Smooth muscle cell (in vitro differentiated cells): ENCODE measurements at regions not wholly inside any gene's neighbourhood (a gene's known extent, or its start where the extent isn't known, plus 50 kb on each side); places are given as distances from the start of the nearest gene placed in this dataset.

Experiments
- DNase-seq: peaks from one replicate; lab custom pipeline; 2025; ENCODE audit not compliant: unreplicated experiment; lab: John Stamatoyannopoulos, UW
- H2AFZ ChIP-seq: fragments of 200-600 bp; sonication (generic); 2 replicates; pipeline ENCODE4 v1.6.0; 2016; ENCODE audit warnings: antibody characterized with exemption, low read depth, mild to moderate bottlenecking
- H3F3A ChIP-seq: fragments of 200-600 bp; sonication (generic); 2 replicates; pipeline ENCODE4 v1.6.0; 2017; ENCODE audit warnings: antibody characterized with exemption, low read depth
- H3K27ac ChIP-seq: fragments of 200-600 bp; sonication (generic); 2 replicates; pipeline ENCODE4 v1.5.1; 2016; ENCODE audit warnings: low read depth, mild to moderate bottlenecking
- H3K27me3 ChIP-seq: fragments of 200-600 bp; sonication (generic); 2 replicates; pipeline ENCODE4 v1.6.1; 2016; ENCODE audit warnings: low read depth, mild to moderate bottlenecking
- H3K36me3 ChIP-seq: fragments of 200-600 bp; sonication (generic); 2 replicates; pipeline ENCODE4 v1.5.1; 2016; ENCODE audit warnings: low read depth
- H3K4me1 ChIP-seq: fragments of 200-600 bp; sonication (generic); 2 replicates; pipeline ENCODE4 v1.5.1; 2016; ENCODE audit warnings: low read depth
- H3K4me2 ChIP-seq: fragments of 200-600 bp; sonication (generic); 2 replicates; pipeline ENCODE4 v1.6.0; 2016; ENCODE audit warnings: mild to moderate bottlenecking
- H3K4me3 ChIP-seq: fragments of 200-600 bp; sonication (generic); 2 replicates; pipeline ENCODE4 v1.5.1; 2016; ENCODE audit warnings: mild to moderate bottlenecking
- H3K79me2 ChIP-seq: fragments of 200-600 bp; sonication (generic); 2 replicates; pipeline ENCODE4 v1.6.0; 2016; ENCODE audit warnings: low read depth, mild to moderate bottlenecking
- H3K9ac ChIP-seq: fragments of 200-600 bp; sonication (generic); 2 replicates; pipeline ENCODE4 v1.6.0; 2016; ENCODE audit warnings: low read depth
- H3K9me3 ChIP-seq: fragments of 200-600 bp; sonication (generic); replicated peaks from 2 replicates; pipeline ENCODE4 v1.5.1; 2016; ENCODE audit warnings: low read depth
- H4K20me1 ChIP-seq: fragments of 200-600 bp; sonication (generic); 2 replicates; pipeline ENCODE4 v1.6.0; 2016; ENCODE audit warnings: low read depth
- WGBS: methylation state at CpG from one replicate; pipeline ENCODE4 v1.1.7; 2016; ENCODE audit warnings: low lambda C conversion rate; 5-methylcytosine and 5-hydroxymethylcytosine counted together
- TF ChIP-seq, protein P1 (sequence below): fragments of 200-600 bp; sonication (generic); IDR thresholded peaks from 2 replicates; pipeline ENCODE4 v1.5.1; 2017; ENCODE audit warnings: borderline replicate concordance, mild to moderate bottlenecking, antibody characterized with exemption; ENCODE audit not compliant: insufficient read depth, poor library complexity, severe bottlenecking

DNA sequence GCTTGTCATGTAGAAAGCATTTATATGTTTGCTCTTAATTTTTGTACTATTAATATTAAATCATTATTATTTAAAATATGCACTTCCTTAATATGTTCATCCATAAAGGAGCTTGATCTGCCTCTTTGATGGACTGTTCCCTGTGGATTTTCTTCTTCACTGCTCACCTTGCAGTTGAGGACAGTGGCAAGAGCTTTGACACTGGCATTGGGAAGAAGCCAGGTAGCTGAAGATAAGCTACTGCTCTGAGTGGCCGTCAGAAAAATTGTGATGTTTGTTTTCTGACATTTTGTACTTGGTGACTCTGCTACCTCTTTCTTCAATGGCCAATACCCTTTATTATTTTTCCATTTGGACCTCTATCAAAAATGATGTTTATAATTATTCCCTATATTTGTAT, 349.4 kb upstream of the NOVA1 start:
- H3F3A ChIP-seq = no peaks in the 10 kb centered on the region
- no peaks in the 10 kb centered on the region for H4K20me1 ChIP-seq
- H3K4me2 ChIP-seq = no peak overlapping the region
- 88% methylated on average over 1 of the region's 1 CpG for WGBS
- no peak overlapping the region for H3K27ac ChIP-seq
- H3K4me3 ChIP-seq = no peak overlapping the region
- H3K36me3 ChIP-seq = no peaks in the 10 kb centered on the region
- H3K27me3 ChIP-seq = no peaks in the 10 kb centered on the region
- TF ChIP-seq, protein P1, sequence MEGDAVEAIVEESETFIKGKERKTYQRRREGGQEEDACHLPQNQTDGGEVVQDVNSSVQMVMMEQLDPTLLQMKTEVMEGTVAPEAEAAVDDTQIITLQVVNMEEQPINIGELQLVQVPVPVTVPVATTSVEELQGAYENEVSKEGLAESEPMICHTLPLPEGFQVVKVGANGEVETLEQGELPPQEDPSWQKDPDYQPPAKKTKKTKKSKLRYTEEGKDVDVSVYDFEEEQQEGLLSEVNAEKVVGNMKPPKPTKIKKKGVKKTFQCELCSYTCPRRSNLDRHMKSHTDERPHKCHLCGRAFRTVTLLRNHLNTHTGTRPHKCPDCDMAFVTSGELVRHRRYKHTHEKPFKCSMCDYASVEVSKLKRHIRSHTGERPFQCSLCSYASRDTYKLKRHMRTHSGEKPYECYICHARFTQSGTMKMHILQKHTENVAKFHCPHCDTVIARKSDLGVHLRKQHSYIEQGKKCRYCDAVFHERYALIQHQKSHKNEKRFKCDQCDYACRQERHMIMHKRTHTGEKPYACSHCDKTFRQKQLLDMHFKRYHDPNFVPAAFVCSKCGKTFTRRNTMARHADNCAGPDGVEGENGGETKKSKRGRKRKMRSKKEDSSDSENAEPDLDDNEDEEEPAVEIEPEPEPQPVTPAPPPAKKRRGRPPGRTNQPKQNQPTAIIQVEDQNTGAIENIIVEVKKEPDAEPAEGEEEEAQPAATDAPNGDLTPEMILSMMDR = no peak
- H3K4me1 ChIP-seq = no peaks in the 10 kb centered on the region
- no peak overlapping the region for H2AFZ ChIP-seq
- no peaks in the 10 kb centered on the region for H3K9me3 ChIP-seq
- H3K79me2 ChIP-seq = no peaks in the 10 kb centered on the region
- DNase-seq = no peak
- H3K9ac ChIP-seq = no peak overlapping the region

- 85% methylated on average over 2 of the region's 2 CpGs for WGBS
- no peaks in the 10 kb centered on the region for H3K9me3 ChIP-seq
- no peaks in the 10 kb centered on the region for H3F3A ChIP-seq
- no peak for DNase-seq
- no peak overlapping the region for H3K9ac ChIP-seq
- TF ChIP-seq, protein P1 = no peak
- H3K27me3 ChIP-seq = no peaks in the 10 kb centered on the region
- H3K4me3 ChIP-seq = no peak overlapping the region
- H3K36me3 ChIP-seq = no peaks in the 10 kb centered on the region
- H3K4me1 ChIP-seq = no peaks in the 10 kb centered on the region
- H3K79me2 ChIP-seq = no peaks in the 10 kb centered on the region
- H3K4me2 ChIP-seq = no peak overlapping the region
- no peak overlapping the region for H3K27ac ChIP-seq
- H4K20me1 ChIP-seq = no peaks in the 10 kb centered on the region
- H2AFZ ChIP-seq = no peak overlapping the region
These were observed 361.6 kb upstream of the NOVA1 start for GRCh38 chr14:26959437-26959836.

DNA sequence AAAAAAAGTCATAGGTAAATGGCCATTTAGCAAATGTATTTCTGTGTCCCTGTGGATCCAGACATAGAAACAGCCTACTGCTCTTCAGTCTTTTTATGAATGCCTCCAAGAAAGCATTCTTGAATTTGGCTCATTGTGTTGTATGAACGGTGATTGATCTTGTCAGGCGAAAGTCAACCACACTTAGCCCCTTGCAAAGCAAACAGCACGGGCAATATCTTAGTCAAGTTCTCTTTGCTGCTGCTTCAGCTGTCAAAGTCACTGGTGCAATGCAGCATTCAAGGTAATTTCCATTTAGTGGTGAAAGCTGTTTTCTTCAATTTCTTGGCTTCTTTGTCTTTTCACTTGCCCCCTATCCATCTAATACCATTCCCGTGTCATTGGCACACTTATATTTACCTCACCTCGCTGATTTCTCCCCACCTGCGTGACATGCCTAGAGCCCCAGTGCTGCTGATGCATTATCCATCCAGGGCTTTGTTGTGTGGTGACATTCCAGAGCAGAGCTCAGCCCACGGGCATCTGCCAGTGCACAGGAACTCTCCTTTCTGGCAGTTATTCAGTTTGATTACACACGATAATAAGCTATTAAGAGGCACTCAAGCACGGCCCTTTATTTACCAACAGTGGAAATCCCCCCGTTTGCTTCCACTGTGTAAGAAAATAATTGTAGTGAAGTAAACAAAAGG, 362.3 kb upstream of the NOVA1 start:
- DNase-seq = no peak
- no peaks in the 10 kb centered on the region for H3K4me1 ChIP-seq
- no peaks in the 10 kb centered on the region for H4K20me1 ChIP-seq
- H2AFZ ChIP-seq = no peak overlapping the region
- H3K4me2 ChIP-seq = no peak overlapping the region
- H3K79me2 ChIP-seq = no peaks in the 10 kb centered on the region
- no peak overlapping the region for H3K9ac ChIP-seq
- H3K36me3 ChIP-seq = no peaks in the 10 kb centered on the region
- no peaks in the 10 kb centered on the region for H3K9me3 ChIP-seq
- no peaks in the 10 kb centered on the region for H3F3A ChIP-seq
- H3K27me3 ChIP-seq = no peaks in the 10 kb centered on the region
- no peak overlapping the region for H3K4me3 ChIP-seq
- TF ChIP-seq, protein P1 = no peak
- no peak overlapping the region for H3K27ac ChIP-seq
- 76% methylated on average over 10 of the region's 10 CpGs for WGBS

GRCh38 chr14:26963711-26964110, 365.9 kb upstream of the NOVA1 start:
- H3F3A ChIP-seq = no peaks in the 10 kb centered on the region
- H3K4me1 ChIP-seq = no peaks in the 10 kb centered on the region
- H3K9ac ChIP-seq = no peak overlapping the region
- no peaks in the 10 kb centered on the region for H3K27me3 ChIP-seq
- DNase-seq = no peak
- H3K4me3 ChIP-seq = no peak overlapping the region
- TF ChIP-seq, protein P1 = no peak
- H3K9me3 ChIP-seq = no peaks in the 10 kb centered on the region
- H3K36me3 ChIP-seq = no peaks in the 10 kb centered on the region
- H2AFZ ChIP-seq = no peak overlapping the region
- no peak overlapping the region for H3K4me2 ChIP-seq
- no peaks in the 10 kb centered on the region for H4K20me1 ChIP-seq
- no peaks in the 10 kb centered on the region for H3K79me2 ChIP-seq
- H3K27ac ChIP-seq = no peak overlapping the region
- 59% methylated on average over 4 of the region's 4 CpGs for WGBS
